GM12865 (cell line): ENCODE measurements at regions not wholly inside any gene's neighbourhood (a gene's known extent, or its start where the extent isn't known, plus 50 kb on each side); places are given as distances from the start of the nearest gene placed in this dataset.

ENCODE experiments used
- DNase-seq: peaks from one replicate; pipeline ENCODE4 v3.0.0; 2010; ENCODE audit warnings: low read depth
- H3K4me3 ChIP-seq: 2 replicates; pipeline ENCODE4 v1.5.1; 2011; ENCODE audit warnings: mild to moderate bottlenecking, low read depth, low read length, control low read depth
- TF ChIP-seq, protein P1 (sequence below): IDR thresholded peaks from 2 replicates; pipeline ENCODE4 v1.5.1; 2011; ENCODE audit warnings: low read length, control low read depth, low read depth, inconsistent platforms; ENCODE audit not compliant: insufficient read depth; ENCODE audit errors: missing control alignments

DNA sequence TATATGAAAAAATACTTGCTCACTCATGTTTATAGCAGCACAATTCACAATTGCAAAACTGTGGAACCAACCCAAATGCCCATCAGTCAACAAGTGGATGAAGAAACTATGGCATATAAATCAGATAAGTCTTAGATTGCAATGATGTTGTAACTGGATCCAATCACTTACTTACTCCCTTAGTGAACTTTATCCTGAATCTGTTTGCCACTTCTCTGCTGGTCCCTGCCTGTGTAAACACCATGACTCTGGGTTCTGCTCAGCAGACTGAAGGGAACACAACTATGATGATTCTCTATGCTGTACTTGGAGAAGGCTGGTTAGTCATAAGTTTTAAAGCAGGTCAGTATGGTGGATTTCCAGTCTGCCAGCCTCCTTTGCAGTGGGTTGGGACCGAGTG is 391.2 kb downstream of the RWDD3 start:
- no peak for DNase-seq
- H3K4me3 ChIP-seq = no peak overlapping the region
- TF ChIP-seq, protein P1, sequence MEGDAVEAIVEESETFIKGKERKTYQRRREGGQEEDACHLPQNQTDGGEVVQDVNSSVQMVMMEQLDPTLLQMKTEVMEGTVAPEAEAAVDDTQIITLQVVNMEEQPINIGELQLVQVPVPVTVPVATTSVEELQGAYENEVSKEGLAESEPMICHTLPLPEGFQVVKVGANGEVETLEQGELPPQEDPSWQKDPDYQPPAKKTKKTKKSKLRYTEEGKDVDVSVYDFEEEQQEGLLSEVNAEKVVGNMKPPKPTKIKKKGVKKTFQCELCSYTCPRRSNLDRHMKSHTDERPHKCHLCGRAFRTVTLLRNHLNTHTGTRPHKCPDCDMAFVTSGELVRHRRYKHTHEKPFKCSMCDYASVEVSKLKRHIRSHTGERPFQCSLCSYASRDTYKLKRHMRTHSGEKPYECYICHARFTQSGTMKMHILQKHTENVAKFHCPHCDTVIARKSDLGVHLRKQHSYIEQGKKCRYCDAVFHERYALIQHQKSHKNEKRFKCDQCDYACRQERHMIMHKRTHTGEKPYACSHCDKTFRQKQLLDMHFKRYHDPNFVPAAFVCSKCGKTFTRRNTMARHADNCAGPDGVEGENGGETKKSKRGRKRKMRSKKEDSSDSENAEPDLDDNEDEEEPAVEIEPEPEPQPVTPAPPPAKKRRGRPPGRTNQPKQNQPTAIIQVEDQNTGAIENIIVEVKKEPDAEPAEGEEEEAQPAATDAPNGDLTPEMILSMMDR = no peak

DNA sequence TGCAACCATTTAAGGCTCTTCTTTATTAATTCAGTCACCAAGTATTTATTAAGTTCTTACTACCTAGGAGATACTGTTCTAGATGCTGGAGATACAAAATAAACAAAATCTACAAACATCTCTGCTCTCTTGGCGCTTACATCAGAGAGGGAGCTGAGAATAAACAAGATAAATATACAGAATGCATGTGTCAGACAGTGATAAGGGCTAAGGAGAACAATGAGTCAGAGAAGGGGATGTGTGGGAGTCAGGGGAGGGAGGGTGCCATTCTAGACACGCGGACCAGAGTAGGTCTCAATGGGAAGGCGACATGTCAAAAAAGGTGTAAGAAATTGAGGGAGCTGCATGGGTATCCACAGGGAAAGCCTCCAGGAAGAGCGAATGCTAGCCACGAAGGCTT is 393.2 kb downstream of the RWDD3 start:
- TF ChIP-seq, protein P1 = no peak
- no peak for DNase-seq
- no peak overlapping the region for H3K4me3 ChIP-seq

DNA sequence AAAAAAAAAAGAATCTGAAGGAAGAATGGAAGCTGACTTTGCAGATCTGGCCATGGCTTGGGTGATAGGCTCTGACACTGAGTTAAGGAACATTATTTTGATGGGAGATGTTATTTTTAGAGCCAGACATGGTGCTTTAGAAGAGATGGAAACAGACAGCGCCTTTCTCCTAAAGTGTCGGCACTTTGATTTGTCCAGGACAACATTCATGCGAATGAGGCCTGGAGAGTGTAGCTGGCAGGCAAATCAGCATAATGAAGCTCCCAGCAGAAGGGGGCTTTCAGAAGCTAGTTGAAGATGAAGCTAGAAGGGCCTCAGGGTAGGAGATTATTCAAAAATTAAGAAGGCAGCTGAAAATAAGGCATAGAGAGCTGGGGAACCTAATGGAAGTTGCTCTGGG is 397.7 kb downstream of the RWDD3 start:
- H3K4me3 ChIP-seq = no peak overlapping the region
- DNase-seq = no peak
- TF ChIP-seq, protein P1 = no peak

DNA sequence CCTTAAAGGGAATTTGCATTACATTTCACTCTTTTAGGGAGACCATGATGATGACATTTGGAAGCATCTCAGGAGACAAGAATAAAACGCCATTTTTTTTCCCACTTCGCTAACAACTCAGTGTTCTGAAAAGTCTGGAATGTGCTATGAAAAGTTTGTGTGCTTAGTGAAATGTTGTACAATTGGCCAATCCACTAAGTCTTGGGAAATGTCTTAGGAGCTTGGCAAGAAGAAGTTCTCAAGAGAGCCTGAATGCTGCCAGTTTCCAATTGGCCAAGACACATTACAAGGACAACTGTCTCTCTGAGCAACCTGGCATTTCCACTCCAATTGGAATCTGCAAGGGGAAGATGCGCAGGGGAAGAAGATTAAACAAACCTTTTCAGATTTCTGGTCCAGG is 401.8 kb downstream of the RWDD3 start:
- DNase-seq = no peak
- no peak overlapping the region for H3K4me3 ChIP-seq
- TF ChIP-seq, protein P1 = no peak

DNA sequence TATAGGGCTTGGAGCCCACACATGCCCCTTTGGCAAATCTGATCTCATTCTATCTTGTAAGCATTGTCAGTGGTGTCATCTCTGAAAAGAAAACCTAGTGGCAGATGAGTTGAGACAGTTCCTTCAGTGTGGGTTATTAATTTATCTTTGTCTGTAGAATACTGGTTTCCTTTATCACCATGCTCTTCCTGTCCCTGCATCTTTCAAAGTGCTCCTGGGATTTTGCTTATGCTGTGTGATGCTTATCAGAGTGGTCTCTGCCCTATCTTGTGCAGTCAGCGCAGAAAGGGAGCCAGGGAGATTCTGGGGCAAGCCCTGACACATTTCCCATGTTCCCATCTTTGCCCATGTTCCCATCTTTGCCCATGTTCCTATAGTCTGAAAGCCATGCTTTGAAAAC is 402.9 kb downstream of the RWDD3 start:
- DNase-seq = no peak
- H3K4me3 ChIP-seq = no peak overlapping the region

DNA sequence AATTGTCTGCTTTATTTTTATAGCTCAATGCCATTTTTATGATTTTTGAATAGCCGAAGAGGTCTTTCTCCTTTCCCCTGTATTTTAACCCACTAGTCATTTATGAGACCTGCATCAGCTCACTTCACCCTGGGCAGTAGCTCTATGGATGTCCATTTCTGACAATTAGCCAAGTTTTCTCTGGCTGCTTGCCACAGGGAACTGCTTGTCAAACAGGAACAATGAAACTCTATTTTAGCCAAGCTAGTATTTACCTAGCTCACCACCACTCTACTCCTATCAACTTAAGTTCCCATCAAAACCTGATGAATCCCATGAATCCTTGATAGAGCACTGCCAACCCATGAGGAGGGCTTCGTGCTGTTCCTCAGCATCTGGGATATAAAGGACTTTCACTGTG is 406.7 kb downstream of the RWDD3 start:
- TF ChIP-seq, protein P1 = no peak
- H3K4me3 ChIP-seq = no peak overlapping the region
- no peak for DNase-seq

More for the DNA sequence above, 402.9 kb downstream of the RWDD3 start:
- TF ChIP-seq, protein P1 = no peak

DNA sequence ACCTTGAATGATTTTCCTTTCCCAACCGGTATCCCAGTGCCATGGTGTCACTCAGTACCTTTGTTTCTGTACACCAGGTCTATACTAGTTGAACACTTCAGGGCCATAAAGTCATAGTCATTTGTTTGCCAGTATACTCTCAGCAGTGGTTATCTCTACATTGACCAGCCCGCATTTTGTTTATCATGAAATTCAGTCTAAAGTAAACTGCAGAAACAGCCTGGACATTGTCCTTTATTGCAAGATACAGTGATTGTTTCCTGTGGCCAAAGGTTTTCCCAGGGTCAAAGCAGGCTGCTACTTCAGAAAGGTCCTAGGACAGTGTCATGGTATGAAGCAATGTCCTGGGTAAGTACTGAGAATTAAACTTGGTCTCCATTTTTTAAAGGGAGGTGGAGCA is 407.4 kb downstream of the RWDD3 start:
- no peak for DNase-seq
- TF ChIP-seq, protein P1 = no peak
- no peak overlapping the region for H3K4me3 ChIP-seq
